Skin epidermis (tissue), 12 donors: ENCODE measurements at regions not wholly inside any gene's neighbourhood (a gene's known extent, or its start where the extent isn't known, plus 50 kb on each side); places are given as distances from the start of the nearest gene placed in this dataset.

Experiments
- H3K27ac ChIP-seq, 21 experiments: fragments of 200-600 bp; sonication (generic) in 11 of 21; one replicate each; pipeline ENCODE4 v1.5.0; 2020; ENCODE audit warnings: mild to moderate bottlenecking in 3 of 21, inconsistent platforms in 2 of 21, moderate library complexity in 2 of 21
- H3K4me3 ChIP-seq, 7 experiments: fragments of 200-600 bp; sonication (generic) in 2 of 7; one replicate each; pipeline ENCODE4 v1.5.0; 2020; ENCODE audit warnings: inconsistent platforms in 2 of 7, mild to moderate bottlenecking in 2 of 7, moderate library complexity in 1 of 7

DNA sequence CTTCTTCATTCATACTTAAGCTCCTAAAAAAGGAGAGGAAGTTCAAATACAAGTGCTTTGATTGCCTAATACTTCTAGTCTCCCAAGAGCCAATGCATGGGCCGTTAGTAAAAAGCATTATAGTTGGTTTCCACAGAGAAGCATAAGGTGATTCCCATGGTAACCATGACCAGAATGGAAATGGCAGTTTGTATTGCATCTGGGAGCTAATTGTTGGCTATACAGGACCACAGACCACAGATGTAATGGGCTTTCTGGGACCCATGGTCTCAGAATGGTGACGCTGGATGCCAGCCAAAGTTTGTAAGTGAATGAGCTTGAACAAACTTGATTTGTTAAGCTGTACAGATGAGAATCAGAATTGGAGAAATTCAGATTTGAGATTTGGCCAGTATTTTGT is 333.9 kb upstream of the C11orf87 start:
- H3K27ac ChIP-seq: no peak overlapping the region
- no peak overlapping the region for H3K4me3 ChIP-seq

DNA sequence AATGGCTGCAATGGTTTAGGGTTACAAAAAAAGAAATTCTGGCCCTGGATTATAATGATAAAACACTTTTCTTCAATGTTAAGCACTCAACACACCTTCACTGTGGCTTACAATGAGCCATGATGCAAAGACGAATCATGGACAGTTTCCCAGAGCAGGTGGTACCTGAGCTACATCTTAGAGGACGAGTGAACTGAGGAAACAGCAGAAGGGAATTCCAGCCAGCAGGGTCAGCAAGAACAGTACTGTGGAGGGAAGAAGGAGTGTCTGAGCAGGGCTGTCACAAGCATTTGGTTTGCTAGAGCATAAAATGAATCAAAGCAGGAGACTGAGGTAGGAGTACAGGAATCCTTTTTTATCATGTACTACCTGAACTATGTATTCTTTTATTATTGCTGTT is 332.8 kb upstream of the C11orf87 start:
- H3K27ac ChIP-seq: no peak overlapping the region
- no peak overlapping the region for H3K4me3 ChIP-seq

DNA sequence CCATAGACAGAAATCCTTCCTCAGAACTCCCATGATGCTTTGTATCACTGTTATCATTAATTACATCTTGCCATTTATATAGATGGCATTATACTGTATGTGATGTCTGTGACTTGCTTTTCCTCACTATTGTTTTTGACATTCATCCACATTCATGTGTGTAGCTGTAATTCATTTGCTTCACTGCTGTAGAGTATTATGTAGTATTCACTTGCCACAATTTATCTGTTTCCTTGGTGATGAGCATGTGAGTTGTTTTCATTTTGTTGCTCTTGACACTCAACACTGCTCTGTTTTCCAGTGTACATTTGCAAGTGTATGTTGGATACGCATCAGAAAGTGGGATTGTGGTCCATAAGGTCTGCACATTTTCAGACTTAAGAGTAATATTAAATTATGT is 328.6 kb upstream of the C11orf87 start:
- no peak overlapping the region for H3K27ac ChIP-seq
- H3K4me3 ChIP-seq: no peak overlapping the region

DNA sequence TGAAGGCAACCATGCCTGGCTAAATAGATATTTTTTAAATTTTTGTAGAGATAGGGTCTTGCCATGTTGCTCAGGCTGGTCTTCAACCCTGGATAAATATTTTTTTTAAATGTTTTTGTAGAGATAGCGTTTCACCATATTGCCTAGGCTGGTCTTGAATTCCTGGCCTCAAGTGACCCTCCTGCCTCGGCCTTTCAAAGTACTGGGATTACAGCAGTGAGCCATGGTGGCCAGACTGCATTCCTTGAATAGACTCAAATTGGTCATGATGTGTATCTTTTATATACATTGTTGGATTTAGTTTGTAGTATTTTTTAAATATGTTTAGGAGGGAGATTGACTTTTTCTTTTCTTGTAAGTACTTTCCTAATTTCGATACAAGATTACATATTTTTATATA is 325.7 kb upstream of the C11orf87 start:
- Histone ChIP-seq H3K27ac (no peak overlapping the region), H3K4me3 (no peak overlapping the region)

DNA sequence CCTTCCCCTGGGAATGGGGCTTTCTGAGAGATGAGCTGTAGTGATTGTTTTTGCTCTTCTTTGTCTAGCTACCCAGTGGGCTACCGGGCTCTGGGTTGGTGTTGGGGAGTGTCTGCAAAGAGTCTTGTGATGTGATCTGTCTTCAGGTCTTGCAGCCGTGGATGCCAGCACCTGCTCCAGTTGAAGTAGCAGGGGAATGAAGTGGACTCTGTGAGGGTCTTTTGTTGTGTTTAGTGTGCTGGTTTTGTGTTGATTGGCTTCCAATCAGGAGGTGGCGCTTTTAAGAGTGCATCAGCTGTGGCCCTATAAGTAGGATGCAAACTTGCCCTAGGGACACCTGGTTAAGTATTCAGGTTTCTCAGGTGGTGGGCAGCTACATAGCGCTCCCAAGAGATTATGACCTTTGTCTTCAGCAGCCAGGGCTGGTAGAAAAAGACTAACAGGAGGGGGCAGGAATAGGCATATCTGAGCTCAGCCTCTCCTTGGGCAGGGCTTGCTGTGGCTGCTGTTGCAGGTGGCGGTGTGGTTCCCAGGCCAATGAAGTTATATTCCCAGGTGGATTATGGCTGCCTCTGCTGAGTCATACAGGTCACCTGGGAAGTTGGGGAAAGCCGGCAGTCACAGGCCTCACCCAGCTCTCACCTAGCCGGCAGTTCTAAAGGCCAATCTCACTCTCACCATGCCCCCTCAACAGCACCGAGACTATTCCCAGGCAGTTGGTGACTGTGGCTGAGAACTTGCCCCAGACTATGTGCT is 315.7 kb upstream of the C11orf87 start:
- H3K27ac ChIP-seq: no peak overlapping the region
- H3K4me3 ChIP-seq: no peak overlapping the region

DNA sequence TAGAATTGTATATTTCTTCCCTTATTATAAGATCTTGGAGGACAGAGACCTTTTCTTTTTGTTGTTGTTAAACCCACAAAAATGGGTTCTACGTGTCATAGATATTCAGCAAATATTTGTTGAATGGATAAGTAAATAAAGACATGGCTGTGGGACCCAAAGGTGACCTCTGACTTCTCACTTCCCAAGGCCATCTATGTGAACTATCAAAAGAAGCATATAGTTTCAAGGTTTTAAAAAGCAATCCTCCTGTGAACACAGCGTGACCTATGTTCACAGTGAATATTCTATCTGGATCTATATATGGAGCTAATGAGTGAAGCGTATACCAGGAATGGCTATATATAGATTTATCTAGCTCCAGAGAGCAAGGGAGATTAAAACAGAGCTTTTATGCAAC is 312.8 kb upstream of the C11orf87 start:
- Histone ChIP-seq H3K27ac (no peak overlapping the region), H3K4me3 (no peak overlapping the region)

DNA sequence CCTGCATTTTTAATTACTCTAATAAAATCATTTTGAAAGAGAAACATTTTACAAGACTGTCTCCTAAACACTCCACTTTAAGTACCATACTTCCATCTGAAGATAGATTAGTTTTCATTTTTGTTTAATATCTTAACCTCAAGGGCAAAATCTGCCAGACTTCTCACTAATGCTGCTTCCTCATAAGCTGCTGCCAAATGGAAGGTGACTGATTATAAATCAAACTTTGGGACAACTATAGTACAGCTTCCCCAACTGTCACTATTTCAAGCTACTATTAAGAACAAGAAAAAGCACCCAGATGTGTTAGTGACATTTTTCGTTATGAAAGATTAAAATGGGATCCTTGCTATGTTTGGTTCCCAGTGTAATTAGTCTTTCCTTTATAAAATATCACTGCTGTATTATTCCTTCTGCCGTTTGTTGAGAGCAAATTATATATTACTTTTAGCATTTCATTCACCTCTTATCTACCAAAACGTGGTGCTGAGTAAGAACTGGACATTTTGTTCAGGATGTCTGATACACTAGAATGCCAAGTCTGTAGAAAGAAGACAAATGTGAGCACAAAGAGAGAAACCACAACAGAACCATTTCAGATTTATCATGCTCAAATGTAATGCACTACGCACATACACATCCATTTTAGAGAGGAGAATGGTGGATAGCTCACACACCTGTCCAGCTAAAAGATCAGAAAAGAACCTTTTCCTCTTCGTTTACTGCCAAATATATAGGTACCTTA is 312.2 kb upstream of the C11orf87 start:
- Histone ChIP-seq H3K4me3 (no peak overlapping the region), H3K27ac (no peak overlapping the region)

DNA sequence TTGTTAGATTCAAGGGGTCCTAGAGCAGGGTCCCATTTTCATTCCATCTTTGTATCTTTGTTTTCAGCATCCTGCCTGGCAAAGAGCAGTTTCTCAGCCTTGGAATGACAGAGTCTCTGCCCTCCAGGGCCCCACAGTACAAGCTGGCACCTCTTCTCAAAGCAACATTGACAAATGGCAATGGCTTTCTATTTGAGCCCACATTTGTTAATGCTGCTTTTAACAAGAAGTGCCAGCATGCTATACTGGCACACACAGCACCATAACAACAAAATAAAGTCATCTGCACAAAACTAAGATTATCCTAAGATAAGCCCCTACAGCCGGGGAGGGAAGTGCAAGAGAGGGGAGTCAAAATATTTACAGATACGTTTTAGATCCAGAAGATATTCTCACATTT is 309.7 kb upstream of the C11orf87 start:
- Histone ChIP-seq H3K27ac (no peak overlapping the region), H3K4me3 (no peak overlapping the region)

DNA sequence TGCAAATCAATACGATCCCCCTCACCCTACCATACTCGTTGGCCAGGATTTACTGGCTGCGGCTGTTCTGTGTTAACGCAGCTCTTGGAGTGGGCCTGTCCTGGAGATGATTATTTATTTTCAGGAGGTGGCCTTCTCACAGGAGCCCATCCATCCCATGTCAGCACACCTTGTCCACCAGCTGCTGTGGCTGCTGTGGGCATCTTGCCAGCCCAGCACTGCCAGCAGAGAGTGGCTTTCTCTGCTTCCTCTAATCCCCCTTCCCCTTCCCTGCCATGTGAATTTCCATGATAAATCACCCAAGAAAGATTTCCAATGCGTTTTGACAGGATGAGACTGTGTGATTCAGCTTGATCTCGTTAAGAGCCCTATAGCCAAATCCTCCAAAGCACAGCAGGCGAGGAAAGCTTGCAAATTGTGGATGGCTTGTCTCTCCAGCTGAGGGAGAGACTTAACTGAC is 309.1 kb upstream of the C11orf87 start:
- H3K4me3 ChIP-seq: no peak overlapping the region
- H3K27ac ChIP-seq: no peak overlapping the region

DNA sequence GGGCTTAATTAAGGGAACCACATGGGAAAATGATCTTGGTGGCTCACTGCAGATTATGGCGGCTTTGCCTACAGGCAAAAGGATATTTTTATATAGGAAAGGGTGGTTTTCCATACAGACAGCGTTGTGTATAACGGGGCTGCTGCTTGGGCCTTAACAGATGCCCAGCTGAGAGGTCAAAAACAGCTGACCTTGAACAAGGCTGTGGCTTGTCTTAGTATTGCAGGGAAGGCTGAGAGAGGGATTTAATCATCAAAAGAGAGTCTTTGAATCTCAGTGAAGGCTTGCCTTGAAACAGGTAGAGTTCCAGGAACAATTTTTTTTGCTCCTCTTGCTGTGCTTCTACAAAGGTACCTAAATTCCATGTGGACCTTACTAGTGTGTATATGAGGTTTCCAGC is 301.6 kb upstream of the C11orf87 start:
- no peak overlapping the region for H3K4me3 ChIP-seq

DNA sequence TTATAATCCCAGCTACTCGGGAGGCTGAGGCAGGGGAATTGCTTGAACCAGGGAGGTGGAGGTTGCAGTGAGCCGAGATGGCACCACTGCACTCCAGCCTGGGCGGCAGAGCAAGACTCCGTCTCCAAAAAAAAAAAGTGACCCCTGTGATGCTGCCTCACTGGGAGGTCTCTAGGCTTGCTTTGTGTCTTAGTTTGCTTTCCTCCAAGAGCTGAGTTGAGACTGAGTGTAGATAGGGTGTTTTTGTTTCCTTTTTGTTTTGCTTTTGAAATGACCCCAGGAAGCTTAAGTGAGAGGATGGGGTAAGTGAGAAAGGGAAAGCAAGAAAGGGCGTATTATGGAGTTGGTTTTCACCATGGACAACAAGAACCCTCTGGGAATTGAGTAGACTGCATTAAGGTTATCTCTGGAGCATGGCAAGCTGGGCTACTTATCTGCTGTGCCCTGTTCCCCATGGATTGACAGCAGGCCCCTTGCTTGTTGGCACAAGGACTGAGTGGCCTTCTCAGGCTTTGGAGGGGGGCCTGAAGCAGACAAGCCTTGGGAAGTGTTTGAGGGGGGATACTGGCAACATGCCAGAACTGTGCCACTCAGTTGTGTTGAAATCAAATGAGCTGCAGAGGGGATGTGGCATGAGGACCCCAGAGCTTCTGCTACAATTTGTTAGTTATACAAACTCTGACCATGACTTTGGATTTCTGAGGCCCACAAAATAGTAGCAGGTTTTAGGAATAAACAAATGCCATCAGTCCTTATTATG is 300.6 kb upstream of the C11orf87 start:
- H3K4me3 ChIP-seq: no peak overlapping the region

More for the DNA sequence above, 301.6 kb upstream of the C11orf87 start:
- no peak overlapping the region for H3K27ac ChIP-seq

DNA sequence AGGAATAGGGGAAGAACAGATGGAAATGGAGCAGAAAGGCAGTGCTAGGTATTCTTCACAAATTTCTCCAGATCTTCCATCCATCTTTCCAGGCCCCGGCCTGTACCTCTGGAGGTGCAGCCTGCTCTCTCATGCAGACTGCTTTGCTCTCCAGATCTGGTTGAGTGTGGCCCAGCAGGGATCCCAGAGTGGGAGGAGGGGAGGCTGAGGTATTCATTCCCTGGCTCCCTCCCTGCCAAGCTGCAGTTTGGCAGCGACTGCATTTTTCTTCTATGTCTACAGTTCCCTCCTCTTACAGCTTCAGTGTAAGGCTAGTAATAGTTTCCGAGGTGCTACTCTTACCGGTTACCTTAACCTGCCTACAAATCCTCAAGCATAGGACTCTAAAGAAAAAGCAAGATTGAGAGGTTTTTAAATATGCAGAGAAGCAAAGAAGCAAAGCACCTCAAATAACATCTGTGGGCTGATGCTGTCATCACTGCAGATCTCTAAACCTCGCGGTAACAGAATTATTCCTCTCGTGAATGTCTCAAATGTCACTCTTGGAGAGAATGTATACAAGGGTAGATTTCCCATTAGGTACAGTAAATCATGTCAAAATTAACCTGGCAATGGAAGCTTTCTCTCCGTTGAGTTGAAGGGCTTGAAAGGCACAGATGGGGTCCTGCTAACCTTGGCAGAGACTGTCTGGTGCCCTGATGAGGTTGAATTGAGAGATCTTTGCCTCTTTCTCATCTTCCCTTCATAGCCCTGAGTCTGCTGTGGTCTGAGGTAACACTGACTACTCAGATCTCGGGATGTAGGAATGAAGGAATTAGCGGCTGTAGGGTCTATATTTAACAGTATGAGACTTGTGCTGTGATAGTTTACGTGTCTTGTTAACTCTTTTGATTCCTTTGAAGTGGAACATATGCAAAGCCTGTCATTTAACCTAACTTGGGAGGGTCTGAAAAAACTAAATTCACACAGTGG is 297.9 kb upstream of the C11orf87 start:
- no peak overlapping the region for H3K27ac ChIP-seq

More for the DNA sequence above, 300.6 kb upstream of the C11orf87 start:
- no peak overlapping the region for H3K27ac ChIP-seq

DNA sequence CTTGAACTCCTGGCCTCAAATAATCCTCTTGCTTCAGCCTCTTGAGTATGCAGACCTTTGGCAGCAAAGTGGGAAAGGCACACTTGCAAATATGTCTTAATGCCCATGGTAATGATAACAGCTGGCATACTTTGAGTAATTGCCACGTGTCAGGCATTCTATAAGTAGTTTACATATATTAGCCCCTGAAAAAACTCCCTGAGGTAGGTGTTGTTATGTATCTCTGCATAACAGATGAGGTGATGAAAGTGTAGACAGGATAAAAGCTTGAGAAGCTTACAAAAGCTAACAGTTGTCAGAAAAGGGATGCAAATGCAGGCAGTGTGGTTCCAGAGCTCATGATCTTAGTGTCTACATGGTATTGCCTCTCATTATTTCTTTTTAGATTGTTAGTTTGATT is 291.1 kb upstream of the C11orf87 start:
- no peak overlapping the region for H3K4me3 ChIP-seq
- no peak overlapping the region for H3K27ac ChIP-seq

More for the DNA sequence above, 297.9 kb upstream of the C11orf87 start:
- H3K4me3 ChIP-seq: no peak overlapping the region

DNA sequence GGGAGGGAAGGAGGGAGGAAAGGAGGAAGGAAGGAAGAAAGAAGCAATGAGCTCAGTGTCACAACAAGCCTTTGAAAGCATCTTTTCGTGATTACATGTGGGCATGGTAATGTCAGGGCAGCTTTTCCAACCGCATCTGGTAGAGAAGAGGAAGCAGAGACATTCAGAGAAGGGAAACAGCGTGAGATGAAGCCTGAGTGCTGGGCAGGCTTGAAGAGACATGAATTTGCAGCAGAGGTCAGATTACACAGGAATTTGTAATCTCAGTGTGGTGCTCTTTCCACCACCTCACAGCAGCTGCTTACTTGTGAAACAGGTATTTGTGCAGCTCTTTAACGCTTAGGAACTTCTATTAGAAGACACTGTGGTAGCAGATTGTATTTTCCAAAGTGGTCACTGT is 289.5 kb upstream of the C11orf87 start:
- Histone ChIP-seq H3K4me3 (no peak overlapping the region), H3K27ac (no peak overlapping the region)

DNA sequence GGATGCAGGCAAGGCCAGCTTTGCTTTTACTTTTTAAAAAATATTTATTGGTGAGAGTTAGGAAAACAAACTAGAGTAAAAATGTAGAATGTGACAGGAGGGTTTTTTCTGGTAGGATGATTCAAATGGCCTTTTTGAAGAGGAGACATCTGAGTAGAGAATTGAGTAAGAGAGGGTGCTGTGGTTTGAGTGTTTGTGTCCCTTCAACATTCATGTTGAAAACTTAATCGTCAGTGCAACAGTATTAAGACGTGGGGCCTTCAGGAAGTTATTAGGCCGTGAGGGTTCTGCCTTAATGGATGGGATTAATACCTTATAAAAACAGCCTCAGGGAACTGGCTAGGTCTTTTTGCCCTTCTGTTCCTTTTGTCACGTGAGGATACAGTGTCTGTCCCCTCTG is 288.8 kb upstream of the C11orf87 start:
- no peak overlapping the region for H3K27ac ChIP-seq
- no peak overlapping the region for H3K4me3 ChIP-seq

DNA sequence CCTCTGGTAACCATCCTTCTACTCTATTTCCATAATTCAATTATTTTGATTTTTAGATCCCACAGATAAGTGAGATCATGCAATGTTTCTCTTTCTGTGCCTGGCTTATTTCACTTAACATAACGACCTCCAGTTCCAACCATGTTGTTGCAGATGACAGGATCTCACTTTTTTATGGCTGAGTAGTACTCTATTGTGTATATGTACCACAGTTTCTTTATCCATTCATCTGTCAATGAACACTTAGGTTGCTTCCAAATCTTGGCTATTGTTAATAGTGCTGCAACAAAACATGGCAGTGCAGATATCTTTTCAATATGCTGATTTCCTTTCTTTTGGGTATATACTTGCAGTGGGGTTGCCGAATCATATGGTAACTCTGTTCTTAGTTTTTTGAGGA is 286.4 kb upstream of the C11orf87 start:
- Histone ChIP-seq H3K27ac (no peak overlapping the region), H3K4me3 (no peak overlapping the region)

DNA sequence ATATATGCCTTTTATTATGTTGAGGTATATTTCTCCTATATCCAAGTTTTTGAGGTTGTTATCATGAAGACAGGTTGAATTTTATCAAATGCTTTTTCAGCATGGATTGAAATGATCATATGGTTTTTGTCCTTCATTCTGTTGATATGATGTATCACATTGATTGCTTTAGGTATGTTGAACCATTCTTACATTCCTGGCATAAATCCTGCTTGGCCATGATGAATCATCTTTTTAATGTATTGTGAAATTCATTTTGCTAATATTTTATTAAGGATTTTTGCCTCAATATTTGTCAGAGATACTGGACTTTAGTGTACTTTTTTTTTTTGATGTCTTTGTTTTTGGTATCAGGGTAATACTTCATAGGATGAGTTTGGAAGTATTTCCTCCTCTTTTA is 283.8 kb upstream of the C11orf87 start:
- Histone ChIP-seq H3K4me3 (no peak overlapping the region), H3K27ac (no peak overlapping the region)

DNA sequence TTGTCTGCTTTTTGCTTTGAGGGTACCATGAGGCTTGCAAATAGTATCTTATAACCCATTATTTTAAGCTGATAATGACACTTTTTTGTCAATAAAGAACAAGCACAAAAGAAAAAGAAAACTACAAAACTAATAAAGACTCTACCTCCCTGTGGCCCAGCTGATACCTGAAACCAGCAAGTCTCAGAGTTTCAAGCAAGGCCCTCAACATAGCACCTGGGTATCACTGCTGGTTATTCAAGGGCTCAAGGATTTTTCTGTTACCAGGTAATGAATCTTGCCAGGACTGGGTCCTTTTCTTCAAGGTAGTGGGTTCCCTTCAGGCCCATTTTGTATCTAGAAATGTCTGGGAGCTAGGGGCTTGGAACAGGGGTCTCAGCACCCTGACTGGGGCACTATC is 281.6 kb upstream of the C11orf87 start:
- H3K4me3 ChIP-seq: no peak overlapping the region
- no peak overlapping the region for H3K27ac ChIP-seq

DNA sequence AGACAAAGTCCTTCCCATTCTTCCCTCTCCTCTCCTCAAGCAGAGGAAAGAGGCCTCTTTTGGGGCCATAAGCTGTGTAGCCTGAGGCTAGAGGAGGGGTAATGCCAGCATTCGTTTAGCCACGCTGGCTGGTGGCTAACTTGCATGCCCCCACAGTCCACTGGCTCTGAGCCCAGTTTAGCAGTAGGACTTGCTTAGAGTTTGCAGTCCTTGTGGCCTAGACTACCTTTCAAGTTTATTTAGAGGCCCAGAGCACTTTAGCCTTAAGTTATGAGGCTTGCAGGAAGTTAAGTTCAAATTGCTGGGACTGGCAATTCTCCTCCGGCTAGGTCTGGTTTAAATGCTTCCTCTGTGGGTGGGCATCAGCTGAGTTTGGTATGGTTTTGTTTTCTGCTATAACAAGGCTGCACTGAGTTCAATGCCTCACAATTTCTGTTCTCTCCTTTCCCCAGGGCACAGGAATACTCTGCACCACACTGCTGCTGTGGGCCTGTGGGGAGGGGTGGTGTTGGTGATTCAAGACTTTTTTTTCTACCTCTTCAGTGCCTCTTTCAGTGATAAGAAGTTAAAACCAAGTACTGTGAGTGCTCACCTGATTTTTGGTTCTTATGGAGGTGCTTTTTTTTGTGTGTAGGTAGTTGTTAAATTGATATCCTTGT is 281.0 kb upstream of the C11orf87 start:
- H3K4me3 ChIP-seq: no peak overlapping the region
- no peak overlapping the region for H3K27ac ChIP-seq
